Ovary (tissue), 7 donors: ENCODE measurements at regions not wholly inside any gene's neighbourhood (a gene's known extent, or its start where the extent isn't known, plus 50 kb on each side); places are given as distances from the start of the nearest gene placed in this dataset.
"Not testable (repeated sequence)": the region's sequence is repeated elsewhere in the genome, so short reads cannot be mapped to it uniquely, and the experiment has no call there.

Source experiments
- DNase-seq, 5 donors: peaks; one replicate each; pipeline ENCODE4 v3.0.0-alpha.2; 2019 to 2020
- H3K27ac ChIP-seq, 2 donors: fragments of 200-600 bp; one replicate each; pipeline versions ENCODE4 v1.5.1 to v1.8.0; 2019 to 2022
- H3K27me3 ChIP-seq: fragments of 200-600 bp; one replicate; pipeline ENCODE4 v1.8.0; 2022
- H3K36me3 ChIP-seq: fragments of 200-600 bp; sonication (generic); one replicate; pipeline ENCODE4 v1.5.1; 2019
- H3K4me1 ChIP-seq: one replicate; pipeline ENCODE4 v1.8.1; 2013; ENCODE audit warnings: mild to moderate bottlenecking, moderate library complexity; ENCODE audit not compliant: insufficient read depth
- H3K4me3 ChIP-seq: fragments of 200-600 bp; sonication (generic); one replicate; pipeline ENCODE4 v1.5.1; 2017
- H3K9me3 ChIP-seq, 2 donors: fragments of 200-600 bp in 1 of 2; sonication (generic) in 1 of 2; one replicate each; pipeline versions ENCODE4 v1.5.1 to v1.8.1; 2013 to 2019; ENCODE audit warnings: mild to moderate bottlenecking in 1 of 2, moderate library complexity in 1 of 2
- CTCF ChIP-seq, 3 donors: fragments of 450-650 bp in 2 of 3; fragments of 200-600 bp in 1 of 3; IDR thresholded peaks; one replicate each; pipeline versions ENCODE4 v1.5.1 to v1.8.0; 2016 to 2022; ENCODE audit warnings: antibody characterized with exemption in 3 of 3, mild to moderate bottlenecking in 1 of 3
- EP300 ChIP-seq: sonication (generic); formaldehyde crosslinking; IDR thresholded peaks from one replicate; pipeline ENCODE4 v1.6.1; 2017; ENCODE audit warnings: antibody characterized with exemption
- POLR2A ChIP-seq: fragments of 450-650 bp; IDR thresholded peaks from one replicate; pipeline ENCODE4 v1.6.1; 2017; ENCODE audit warnings: antibody characterized with exemption, mild to moderate bottlenecking, moderate library complexity
- WGBS, 3 donors: extraction: QIAGEN DNeasy Blood & Tissue Kit in 1 of 3; methylation state at CpG; one replicate each; pipeline versions ENCODE4 v1.1.5 to v1.1.7; 2013 to 2017; 5-methylcytosine and 5-hydroxymethylcytosine counted together
- intact Hi-C, 4 donors: fragments of 100-400 bp; cut with DNase I; formaldehyde crosslinking; loops; one replicate each; pipeline versions ENCODE4 v1.11.0 to v1.15.1; 2022 to 2023
- donor health status: DM: no; HTN: no; CAD: no; lungs with moderate emphysema.
- donor health status: DM: no; HTN: no; CAD: no.
- donor health status: Bipolar disorder and iron deficiency.
- donor health status: DM: no; HTN: no; CAD: no.
- donor health status: DM: yes; HTN: yes; CAD: no.

DNA sequence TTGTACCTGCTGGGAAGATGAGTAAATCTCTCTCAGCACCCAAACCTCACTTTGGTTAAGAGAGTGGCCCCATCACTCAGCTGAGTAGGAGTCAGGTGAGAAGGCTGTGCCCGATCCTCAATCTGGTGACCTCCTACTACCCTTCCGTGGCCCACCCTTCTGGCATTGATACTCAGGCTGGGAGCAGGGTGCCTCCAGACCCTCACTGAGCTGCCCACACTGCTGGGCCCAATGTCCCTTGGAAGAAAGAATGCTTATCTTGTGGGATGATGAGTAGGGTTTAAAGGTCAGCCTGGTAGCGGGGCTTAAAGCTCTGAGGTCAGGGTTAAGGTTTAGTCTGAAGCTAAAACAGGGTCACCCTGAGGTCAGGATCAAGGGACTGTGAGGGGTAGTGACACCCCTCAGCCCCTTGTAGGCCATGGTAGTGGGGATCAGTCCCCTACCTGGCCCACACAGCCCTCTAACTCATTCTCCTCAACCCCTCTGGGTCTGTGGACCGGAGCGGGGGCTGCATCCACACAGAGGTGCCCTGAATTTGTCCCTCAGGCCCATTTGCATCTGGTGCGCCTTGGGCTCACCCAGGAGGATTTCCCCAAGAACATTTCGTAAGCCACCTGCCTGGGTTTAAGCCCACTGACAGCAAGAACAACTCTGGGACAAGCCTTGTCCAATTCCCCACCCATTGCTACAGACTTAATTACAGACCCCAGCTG is 123.8 kb downstream of the CYP26B1 start:
- intact Hi-C loops: no loop called here
- peak in 1 of 5 donors; percentile 2 for DNase-seq
- Histone ChIP-seq H3K9me3 (no peaks in the 10 kb centered on the region), H3K36me3 (no peaks in the 10 kb centered on the region), H3K4me3 (no peak overlapping the region), H3K27me3 (no peaks in the 10 kb centered on the region), H3K27ac (no peak overlapping the region), H3K4me1 (no peaks in the 10 kb centered on the region)
- 92 to 93% (median 92%) methylated on average over 7 of the region's 7 CpGs for WGBS, 3 donors
- TF ChIP-seq EP300 (no peak), POLR2A (no peak), CTCF (IDR thresholded peaks at IDR 0.05) (no peak)

DNA sequence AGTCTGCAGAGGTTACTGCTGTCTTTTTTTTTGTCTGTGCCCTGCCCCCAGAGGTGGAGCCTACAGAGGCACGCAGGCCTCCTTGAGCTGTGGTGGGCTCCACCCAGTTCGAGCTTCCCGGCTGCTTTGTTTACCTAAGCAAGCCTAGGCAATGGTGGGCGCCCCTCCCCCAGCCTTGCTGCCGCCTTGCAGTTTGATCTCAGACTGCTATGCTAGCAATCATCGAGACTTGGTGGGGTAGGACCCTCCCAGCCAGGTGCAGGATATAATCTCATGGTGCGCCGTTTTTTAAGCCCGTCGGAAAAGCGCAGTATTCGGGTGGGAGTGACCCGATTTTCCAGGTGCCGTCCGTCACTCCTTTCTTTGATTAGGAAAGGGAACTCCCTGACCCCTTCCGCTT is 126.3 kb downstream of the CYP26B1 start:
- H3K27me3 ChIP-seq, intact Hi-C loops, DNase-seq, H3K9me3 ChIP-seq, H3K4me3 ChIP-seq, H3K4me1 ChIP-seq, H3K36me3 ChIP-seq, H3K27ac ChIP-seq: not testable (repeated sequence)
- 77 to 85% (median 81%) methylated on average over 14 to 16 of the region's 16 CpGs for WGBS, 3 donors

GRCh38 chr2:72015266-72015665 is 132.4 kb downstream of the CYP26B1 start:
- Histone ChIP-seq H3K4me3 (no peak overlapping the region), H3K27ac (no peak overlapping the region), H3K27me3 (no peaks in the 10 kb centered on the region), H3K9me3 (no peaks in the 10 kb centered on the region), H3K4me1 (no peaks in the 10 kb centered on the region), H3K36me3 (no peaks in the 10 kb centered on the region)
- no peak for DNase-seq
- intact Hi-C loops: no loop called here
- WGBS, 3 donors: 8 to 38% (median 10%) methylated on average over 1 of the region's 1 CpG
- TF ChIP-seq EP300 (no peak), CTCF (IDR thresholded peaks at IDR 0.05) (no peak), POLR2A (no peak)

DNA sequence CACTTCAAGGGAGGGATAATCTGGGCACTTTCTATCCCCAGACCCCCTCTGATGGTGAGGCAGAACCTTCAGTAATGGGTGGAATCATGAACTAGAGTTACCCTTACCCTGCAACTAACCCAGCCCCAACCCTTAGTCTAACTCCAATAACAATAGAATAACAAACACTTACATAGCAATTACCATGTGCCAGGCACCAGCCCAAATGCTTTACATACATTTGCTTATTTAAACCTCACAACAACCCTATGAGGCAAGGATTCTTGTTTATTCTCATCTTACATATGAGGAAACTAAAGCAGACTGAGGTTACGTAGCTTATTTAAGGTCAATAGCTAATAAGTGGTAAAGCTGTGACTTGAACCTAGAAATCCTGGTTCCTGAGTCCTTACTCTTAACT is 132.8 kb downstream of the CYP26B1 start:
- Histone ChIP-seq H3K9me3 (no peaks in the 10 kb centered on the region), H3K4me1 (no peaks in the 10 kb centered on the region), H3K4me3 (no peak overlapping the region), H3K36me3 (no peaks in the 10 kb centered on the region), H3K27ac (no peak overlapping the region), H3K27me3 (no peaks in the 10 kb centered on the region)
- no peak for TF ChIP-seq CTCF (IDR thresholded peaks at IDR 0.05)
- TF ChIP-seq POLR2A: no peak
- TF ChIP-seq EP300: no peak
- intact Hi-C loops: no loop called here
- 86 to 98% (median 95%) methylated on average over 1 of the region's 1 CpG for WGBS, 3 donors
- no peak for DNase-seq

GRCh38 chr2:72013726-72014125 is 133.9 kb downstream of the CYP26B1 start:
- Histone ChIP-seq H3K36me3 (no peaks in the 10 kb centered on the region), H3K9me3 (no peaks in the 10 kb centered on the region), H3K27me3 (no peaks in the 10 kb centered on the region), H3K27ac (no peak overlapping the region), H3K4me1 (no peaks in the 10 kb centered on the region), H3K4me3 (no peak overlapping the region)
- 92 to 97% (median 94%) methylated on average over 6 of the region's 6 CpGs for WGBS, 3 donors
- no peak for DNase-seq
- TF ChIP-seq CTCF (IDR thresholded peaks at IDR 0.05) (no peak), POLR2A (no peak), EP300 (no peak)
- intact Hi-C loops: no loop called here
